GM18870 (cell line): ENCODE measurements at regions not wholly inside any gene's neighbourhood (a gene's known extent, or its start where the extent isn't known, plus 50 kb on each side); places are given as distances from the start of the nearest gene placed in this dataset.

Source experiments
- ATAC-seq: cut with Tn5 transposase; IDR thresholded peaks from one replicate; pipeline ENCODE4 v1.9.1; 2021; ENCODE audit warnings: moderate library complexity; ENCODE audit not compliant: unreplicated experiment

DNA sequence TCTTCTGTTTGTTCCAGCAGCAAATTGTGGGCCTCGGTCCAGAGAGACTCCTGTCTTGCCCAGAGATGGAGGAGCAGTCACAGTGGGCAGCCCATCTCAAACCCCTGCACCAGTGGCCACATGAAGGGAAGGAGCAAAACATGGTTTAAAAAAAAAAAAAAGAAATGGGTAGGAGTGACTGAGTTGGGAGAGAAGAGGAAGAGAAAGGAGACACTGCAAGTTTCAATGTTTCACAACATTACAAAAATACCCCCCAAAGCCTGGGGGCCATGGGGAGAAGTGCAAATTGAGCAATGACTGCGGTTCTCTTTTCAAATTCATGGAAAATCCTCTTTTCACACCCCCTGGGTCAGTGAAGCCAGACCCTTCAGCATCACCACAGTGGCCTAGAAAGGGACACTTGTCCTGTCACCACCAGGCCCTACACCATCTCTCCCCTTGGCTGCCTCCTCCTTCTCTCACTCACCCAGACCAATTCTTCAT, 117.1 kb downstream of the ZFP36L2 start:
- no peak for ATAC-seq

DNA sequence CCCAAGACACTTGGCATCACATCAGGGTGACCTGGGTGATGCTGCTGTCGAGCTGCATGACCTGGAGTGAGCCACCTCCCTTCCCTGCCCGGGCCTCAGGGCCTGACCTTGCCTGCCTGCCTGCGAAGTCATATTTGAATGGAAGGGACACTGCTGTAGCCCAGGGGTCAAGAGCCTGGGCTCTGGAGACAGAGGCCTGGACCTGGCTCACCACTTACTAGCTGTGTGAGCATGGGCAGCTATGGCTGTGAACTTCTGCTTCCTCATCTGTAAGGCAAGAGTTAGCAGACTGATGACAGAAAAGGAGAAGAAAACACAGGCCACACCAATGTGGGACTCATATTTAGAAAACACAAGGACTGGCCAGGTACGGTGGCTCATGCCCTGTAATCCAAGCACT, 118.7 kb downstream of the ZFP36L2 start:
- ATAC-seq, result no peak

DNA sequence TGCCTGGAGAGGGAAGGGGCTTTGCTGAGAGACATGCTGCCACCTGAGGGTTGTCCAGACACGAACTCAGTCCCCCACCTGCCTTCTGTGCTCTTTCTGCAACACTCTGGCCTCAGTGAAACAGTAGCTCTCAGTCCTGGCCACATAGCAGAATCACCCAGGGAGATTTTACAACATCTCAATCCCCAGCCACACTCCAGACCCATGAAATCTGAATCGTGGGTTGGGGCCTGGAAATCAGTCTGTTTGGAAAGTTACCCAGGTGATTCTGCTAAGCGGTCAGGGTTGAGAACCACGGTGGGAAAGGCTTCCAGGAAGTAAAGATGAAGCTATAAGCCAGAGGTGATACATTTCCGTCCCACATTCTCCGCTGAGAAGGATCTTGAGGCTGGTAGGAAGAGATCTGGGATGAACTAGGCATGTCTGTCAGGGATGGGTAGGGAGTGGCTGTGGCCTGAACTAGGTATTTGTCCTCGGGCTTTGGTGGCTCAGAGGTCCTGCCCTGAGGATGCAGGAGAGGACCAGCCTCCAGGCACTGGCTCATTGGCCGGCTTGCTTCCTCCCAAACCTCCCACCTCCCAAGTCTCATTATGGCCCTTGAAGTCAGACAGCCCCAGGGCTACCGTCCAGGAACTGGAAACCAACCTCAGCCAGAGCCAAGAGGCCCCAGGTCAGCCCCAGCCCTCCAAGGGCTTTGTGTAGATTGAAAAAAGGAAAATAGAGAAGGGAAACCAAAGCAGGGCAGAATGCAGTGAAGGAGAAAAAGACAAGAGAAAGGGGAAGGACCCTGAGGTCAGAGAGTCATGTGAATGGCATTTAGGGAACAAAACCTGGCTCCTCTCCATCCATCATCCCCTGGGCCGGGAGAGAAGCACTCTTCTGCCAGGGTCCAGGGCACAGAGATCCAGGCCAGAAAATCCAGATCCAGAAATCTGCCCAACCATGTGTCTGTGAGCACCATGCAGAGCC, 119.6 kb downstream of the ZFP36L2 start:
- ATAC-seq, result no peak

DNA sequence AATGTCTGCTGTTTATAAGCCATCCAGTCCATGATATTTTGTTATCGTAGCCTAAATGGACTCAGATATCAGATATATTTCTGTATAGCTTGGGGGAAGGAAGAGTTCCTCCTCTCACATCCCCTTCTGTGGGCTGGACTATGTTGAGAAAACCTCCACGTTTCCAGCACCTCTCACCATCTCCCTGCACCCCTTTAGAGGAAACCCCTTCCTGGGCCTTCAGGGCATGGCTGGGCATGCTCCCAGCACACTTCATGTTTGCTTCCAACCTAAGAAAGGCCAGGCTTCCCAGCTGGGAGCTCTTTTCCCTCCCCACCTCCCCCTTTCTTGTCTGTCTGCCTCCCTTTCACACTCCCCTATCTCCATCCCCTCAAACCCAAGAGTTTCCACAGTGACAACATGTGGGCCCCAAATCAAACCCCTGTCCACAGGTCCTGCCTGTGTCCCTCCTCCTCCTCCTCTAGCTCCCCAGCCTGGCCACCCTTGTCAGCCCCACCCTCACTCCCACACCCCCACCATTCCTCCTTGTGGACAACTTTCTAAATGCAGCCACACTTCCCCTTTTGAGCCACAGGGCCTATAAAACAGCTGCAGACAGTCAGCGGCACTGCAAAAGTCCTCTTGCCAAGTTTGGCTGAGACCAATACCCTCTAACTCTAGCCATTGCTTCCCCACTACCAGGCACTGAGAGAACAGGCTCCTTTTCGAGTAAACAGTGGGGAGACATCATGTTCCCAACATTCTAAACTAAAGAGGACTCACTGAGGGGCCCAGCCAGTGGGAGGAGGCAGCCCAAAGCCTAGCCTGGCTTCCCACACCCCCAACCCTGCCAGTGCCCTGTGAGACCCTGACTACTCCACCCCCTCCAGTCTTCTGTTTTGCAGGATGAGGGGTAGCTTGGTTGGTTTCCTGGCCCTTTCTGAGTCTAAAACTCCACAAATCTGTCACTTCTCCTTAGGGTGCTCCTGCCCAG, 120.5 kb downstream of the ZFP36L2 start:
- no peak for ATAC-seq

DNA sequence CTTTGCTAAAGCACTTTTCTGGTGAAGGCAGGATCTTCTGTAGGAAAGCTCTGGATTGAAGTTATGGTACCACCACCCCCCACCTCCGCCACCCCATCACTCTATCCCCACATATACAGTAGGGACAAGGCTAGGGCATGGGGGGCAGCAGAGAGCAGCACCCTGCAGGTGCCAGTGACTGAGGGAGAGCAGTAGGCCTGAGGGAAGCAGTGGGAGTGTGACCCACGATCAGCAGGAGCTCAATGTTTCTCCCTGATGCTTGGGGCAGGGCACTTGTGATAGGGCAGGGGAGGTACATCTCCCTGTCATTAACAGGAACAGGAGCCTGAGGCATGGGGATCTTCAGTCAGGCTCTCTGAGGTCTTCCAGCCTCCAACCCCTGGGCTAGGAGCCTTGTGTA, 121.6 kb downstream of the ZFP36L2 start:
- ATAC-seq, result no peak

DNA sequence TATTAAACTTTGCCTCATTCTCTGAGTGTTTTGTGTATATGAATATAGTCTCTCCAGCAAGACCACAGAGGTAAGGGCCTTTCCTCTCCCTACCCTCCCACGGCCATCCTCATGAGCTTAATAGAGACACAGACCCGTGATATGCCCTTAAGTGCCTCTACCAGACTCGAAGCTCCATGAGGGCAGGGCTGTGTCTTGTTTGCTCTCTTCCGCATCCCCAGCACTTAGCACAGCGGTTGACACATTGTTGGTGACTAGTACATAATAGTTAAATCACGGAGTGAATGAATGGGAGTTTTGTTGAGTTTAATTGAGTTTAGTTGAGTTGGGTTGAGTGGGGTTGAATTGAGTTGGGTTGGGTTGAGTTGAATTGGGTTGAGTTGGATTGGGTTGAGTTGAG, 122.3 kb downstream of the ZFP36L2 start:
- ATAC-seq, result no peak

DNA sequence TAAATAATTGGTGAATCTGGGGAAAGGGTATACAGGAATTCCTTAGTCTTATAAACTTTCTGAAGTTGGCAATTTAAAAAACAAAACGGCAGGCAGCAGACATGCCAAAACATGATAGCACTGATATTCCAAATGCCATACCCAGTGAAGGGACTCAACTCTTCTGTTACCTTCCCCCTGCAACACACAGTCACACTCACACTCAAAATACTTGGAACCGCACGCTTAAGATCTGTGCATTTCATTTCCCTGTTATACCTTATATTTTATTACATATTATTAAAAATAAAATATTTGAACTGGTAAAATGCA, 123.4 kb downstream of the ZFP36L2 start:
- ATAC-seq, result no peak

DNA sequence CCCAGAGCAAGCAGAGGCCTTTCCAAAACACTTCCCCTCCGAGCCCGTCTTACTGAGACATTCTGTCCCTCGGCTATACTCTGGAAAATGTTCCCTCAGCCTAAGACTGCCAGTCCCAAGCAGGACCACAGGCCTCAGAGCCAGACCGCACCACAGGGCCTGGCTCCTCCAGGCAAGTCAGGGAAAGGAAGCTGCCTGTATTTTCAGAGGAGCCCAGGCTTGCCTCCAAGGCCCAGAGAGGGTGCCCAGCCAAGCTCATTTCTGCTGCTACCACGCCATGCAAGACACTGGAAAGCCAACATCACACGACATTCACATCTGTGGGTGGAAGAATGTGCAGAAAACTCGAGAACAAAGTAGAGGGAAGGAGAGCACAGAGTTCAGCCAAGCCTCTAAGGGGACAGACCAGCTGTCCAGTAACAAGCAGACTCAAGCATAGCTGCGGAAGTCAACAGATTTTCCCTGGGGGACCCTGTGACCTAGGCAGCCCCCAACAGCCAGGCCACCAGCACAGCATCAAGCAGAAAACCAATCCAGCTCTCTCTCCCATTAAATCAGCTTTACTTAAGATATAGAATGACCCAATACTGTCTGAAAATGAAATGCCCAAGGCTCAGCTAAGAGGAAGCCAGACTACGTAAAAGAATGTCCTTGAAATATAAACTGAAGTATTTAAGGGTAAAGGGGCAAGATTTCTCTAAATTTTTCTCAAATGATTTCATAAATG, 123.9 kb downstream of the ZFP36L2 start:
- no peak for ATAC-seq

DNA sequence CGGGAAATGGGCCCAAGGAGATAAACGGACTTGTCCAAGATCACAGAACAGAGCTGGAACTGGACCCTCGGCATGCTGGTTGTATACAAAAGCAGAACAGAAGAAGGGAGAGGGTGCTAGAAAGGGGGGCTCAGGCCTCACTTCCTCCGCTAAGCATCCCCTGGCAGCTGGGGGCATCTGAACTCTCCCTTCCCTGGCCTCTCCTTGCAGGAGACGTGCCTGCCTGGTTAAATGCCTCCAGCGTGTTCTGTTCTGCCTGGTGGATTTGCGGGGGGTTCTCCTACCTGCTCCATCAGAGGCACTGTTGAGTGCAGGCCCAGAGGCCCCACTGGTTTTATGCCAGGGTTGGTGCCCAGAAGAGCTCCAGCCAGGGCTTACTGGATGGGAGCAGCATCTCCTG, 124.7 kb downstream of the ZFP36L2 start:
- no peak for ATAC-seq

DNA sequence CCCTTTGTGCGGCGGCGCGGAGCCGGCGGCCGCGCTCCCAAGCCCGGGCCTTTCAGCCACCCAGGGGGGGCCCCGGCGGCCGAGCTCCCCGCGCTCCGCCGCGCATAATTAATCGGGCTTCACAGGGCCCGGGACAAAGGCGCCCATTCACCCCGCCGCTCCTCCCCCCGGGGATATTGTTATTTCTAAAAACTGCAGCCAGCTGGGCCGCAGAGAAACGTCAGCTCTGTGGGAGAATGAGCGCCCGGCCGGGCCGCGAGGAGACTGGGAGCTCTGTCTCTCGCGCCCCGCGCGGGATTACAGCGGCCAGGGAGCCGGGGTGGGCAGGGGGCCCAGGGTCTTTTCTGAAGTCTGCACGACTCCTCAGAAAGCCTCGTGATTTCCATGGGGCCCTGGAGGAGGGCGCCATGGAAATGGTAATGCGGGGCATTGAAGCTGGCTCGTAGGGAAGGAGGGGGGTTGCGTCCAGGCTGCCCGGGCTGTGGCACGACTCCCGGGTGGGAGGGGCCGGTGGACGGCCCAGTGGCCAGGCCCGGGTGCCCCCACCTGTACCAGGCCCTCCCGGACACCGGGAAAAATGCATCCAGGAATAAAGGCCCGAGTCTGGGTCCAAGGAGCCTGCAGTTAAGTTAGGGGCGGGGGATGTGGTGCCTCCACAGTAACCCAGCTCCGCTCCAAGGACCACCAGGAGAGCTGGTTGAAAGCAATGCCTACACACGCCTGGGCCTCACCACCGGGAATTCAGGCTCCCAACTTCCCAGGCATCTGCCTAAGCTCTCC, 125.3 kb downstream of the ZFP36L2 start:
- no peak for ATAC-seq

DNA sequence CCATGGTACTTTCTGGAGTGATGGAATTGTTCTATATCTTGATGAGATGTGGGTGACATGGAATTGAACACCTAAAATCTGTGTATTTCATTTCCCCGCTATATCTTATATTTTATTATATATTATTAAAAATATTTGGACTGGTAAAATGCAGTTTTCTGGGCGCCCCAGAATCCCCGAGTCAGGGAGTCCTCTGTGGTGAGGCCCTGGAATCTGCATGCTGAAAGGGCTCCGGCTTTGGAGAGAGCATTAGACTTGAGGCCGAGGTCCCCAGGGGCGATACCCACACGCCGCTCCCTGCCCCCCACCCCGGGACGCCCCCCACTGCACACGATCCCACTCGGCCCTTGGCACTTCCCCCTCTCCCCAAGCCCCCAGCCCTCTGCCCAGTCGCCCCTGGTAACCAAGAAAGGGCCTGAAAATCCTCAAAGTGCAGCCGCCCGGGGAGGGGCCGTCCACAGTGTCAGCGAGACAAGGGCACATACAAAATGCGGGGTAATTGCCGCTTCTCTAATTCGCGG, 126.0 kb downstream of the ZFP36L2 start:
- no peak for ATAC-seq

DNA sequence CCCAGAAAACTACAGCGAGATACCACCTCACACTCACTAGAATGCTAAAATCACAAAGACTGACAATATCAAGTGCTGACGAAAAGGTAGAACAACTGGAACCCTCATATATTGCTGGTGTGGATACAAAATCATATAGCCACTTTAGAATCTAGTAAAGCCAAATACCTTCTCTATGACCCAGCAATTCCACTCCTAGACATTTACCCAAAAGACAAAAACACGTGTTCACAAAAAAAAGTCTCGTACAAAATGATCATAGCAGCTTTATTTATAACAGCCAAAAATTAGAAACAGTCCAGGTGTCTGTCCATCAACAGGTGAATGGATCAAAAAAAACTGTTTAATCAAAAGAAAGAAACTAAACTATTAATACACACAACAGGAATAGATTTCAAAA, 126.6 kb downstream of the ZFP36L2 start:
- no peak for ATAC-seq

DNA sequence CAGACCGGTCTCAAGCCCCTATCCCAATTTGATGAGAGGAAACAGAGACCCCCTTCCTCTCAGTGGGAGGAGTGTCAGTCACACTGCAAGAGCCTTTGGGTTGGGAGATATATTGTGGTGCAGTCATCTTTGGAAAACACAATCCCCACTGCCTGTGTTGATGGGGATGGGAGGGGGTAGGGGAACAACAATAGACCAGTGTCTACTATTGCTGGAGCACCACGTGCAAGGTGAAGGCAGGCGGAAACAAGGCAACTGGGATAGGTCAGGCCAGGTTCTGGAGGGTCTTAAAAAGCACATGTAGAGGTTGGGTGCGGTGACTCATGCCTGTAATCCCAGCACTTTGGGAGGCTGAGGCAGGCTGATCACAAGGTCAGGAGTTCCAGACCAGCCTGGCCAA, 127.9 kb downstream of the ZFP36L2 start:
- ATAC-seq, result no peak

DNA sequence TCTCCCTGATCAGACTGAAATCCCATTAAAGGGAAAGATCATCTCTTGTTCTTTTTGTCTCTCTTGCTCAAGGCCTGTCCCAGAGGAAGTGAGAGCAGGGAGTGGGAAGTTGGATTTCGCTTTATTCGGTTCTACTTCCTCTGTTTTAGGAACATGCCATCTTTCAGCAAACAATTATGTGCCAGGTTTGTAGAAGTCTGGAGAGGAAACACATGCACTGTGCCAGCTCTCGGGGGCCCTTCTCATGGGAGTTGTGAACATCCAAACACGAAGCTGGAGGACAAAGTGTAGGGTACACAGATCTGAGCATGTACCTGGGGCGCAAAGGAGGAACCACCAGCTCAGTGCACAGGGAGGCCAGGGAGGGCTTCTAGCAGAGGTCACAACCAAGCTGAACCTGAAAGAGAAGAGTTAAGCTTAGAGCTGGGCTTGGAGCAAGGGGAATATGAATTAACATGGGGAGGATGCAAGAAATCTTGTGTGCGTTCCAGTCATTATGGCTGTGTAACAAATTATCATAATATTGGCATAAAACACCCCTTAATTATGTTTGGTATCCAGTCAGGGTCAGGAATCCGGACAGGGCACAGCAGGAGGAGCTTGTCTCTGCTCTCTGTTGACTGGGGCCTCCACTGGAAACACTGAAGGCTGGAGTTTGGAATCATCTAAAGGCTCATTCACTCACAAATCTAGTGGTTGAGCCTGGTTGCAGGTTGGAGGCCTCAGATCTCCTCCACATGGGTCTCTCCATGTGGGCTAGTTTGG, 128.6 kb downstream of the ZFP36L2 start:
- no peak for ATAC-seq

DNA sequence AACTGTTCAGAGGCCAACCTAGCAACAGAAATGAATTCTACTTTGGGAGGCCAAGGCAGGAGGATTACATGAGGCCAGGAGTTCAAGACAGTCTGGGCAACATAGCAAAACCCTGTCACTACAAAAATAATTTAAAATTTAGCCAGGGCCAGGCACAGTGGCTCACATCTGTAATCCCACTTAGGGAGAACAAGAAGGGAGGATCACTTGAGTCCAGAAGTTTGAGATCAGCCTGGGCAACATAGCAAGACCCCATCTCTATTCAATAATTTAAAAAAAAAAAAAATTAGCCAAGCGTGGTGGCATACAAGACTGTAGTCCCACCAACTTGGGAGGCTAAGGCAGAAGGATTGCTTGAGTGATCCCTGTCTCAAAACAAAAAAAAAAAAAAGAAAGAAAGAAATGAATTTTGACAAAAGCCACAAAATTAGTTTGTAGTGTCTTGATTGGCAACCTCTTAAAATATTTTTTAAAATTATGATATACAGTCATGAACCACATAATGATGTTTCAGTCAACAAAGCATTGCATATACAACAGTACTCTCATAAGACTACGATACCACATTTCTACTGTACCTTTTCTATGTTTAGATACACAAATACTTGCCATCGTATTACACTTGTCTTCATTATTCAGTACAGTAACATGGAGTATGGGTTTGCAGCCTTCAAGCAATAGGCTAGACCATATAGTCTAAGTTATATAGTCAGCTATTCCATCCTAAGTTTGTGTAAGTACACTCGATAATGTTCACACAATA, 130.7 kb downstream of the ZFP36L2 start:
- no peak for ATAC-seq

DNA sequence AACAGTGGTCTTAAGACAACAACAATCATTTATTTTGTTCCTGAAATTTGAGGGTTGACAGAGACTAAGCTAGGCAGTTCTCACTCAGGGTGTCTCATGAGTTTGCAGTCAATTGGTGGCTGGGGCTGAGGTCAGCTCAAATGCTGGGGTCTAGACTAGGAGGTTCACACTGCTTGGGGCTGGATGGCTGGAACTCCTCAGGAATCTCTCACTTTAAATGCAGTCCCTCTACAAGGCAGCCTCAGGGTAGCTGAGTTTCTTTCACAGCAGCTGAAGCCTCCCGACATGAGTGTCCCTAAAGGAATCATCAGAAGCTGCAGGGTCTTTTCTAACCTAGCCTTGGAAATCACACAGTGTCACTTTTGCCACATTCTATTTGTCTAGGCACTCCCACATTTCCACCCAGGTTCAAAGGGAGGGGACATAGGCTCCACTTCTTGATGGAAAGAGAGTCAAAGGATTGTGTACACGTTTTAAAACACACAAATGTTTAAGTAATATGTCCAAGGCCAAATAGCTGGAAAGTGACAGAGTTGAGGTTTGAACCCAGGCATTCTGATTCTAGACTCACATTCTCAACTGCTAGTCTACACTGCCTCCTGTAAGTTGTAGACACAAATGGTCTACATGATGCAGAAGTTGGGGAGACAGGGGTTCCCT, 133.8 kb downstream of the ZFP36L2 start:
- ATAC-seq, result no peak

DNA sequence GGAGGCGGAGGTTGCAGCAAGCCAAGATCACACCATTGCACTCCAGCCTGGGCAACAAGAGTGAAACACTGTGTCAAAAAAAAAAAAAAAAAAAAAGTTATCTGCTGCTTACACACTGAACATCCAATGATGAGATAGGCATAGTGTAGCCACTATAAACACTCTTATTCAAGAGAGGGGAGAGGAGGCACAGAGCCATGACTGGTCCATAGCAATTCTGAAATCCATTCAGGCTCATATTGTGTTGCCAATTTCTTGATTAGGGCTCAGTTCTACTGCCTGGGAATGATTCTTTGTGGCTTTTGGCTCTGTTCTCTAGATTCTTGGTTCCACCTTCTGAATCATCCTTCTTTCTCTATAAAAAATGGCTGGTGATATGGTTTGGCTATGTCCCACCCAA, 136.1 kb downstream of the ZFP36L2 start:
- ATAC-seq, result no peak
